ENCODE measurements at regions not wholly inside any gene's neighbourhood (a gene's known extent, or its start where the extent isn't known, plus 50 kb on each side); places are given as distances from the start of the nearest gene placed in this dataset.
"Not testable (repeated sequence)": the region's sequence is repeated elsewhere in the genome, so short reads cannot be mapped to it uniquely, and the experiment has no call there.

DNA sequence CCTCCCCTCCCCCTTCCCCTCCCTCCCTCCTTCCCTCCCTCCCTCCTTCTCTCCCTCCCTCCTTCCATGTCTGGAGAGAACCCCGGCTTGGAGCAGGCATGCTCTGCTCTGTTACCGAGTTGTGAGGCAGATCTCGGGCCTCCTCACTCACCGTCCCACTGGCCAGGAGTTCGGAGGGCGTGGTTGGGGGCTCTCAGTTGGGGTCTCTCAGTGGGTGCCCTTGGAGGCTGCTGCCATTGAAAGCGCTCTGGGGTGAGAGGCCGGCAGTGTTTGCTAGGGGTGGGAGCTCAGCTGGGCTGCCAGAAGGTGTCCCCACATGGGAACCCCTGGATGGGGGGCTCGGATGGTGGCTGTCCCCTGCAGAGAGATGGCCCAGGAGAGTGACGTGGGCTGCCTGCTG lies 101.1 kb upstream of the LRPAP1 start:
- TF ChIP-seq CTCF, POLR2A (IDR thresholded peaks at IDR 0.05): not testable (repeated sequence)
